HG03558 (cell line): ENCODE measurements at regions not wholly inside any gene's neighbourhood (a gene's known extent, or its start where the extent isn't known, plus 50 kb on each side); places are given as distances from the start of the nearest gene placed in this dataset.

ENCODE experiments used
- ATAC-seq: cut with Tn5 transposase; IDR thresholded peaks from one replicate; pipeline ENCODE4 v1.9.1; 2021; ENCODE audit warnings: moderate number of reproducible peaks; ENCODE audit not compliant: unreplicated experiment; ENCODE audit errors: extremely low read depth

GRCh38 chr1:87754139-87754538, 425.5 kb downstream of the LMO4 start:
- no peak for ATAC-seq

- no peak for ATAC-seq
Observed at GRCh38 chr1:87757676-87758075, 429.0 kb downstream of the LMO4 start.

- ATAC-seq = no peak
Observed at GRCh38 chr1:87759421-87760087, 430.9 kb downstream of the LMO4 start.

- no peak for ATAC-seq
Observed at GRCh38 chr1:87760155-87760554, 431.5 kb downstream of the LMO4 start.

GRCh38 chr1:87760654-87761053, 432.0 kb downstream of the LMO4 start:
- no peak for ATAC-seq

GRCh38 chr1:87763483-87763882, 434.8 kb downstream of the LMO4 start:
- ATAC-seq = no peak

- ATAC-seq = no peak
Observed at GRCh38 chr1:87765057-87765680, 436.5 kb downstream of the LMO4 start.

- no peak for ATAC-seq
Observed at GRCh38 chr1:87765681-87766070, 437.0 kb downstream of the LMO4 start.

GRCh38 chr1:87766737-87767136, 438.1 kb downstream of the LMO4 start:
- ATAC-seq = no peak

- ATAC-seq = no peak
Observed at GRCh38 chr1:87778896-87779295, 450.2 kb downstream of the LMO4 start.

- ATAC-seq = no peak
Observed at GRCh38 chr1:87781554-87781953, 452.9 kb downstream of the LMO4 start.

- ATAC-seq = no peak
Observed at GRCh38 chr1:87783315-87783714, 454.6 kb downstream of the LMO4 start.

- no peak for ATAC-seq
Observed at GRCh38 chr1:87785386-87785785, 456.7 kb downstream of the LMO4 start.

- ATAC-seq = no peak
Observed at GRCh38 chr1:87786229-87786628, 457.5 kb downstream of the LMO4 start.

GRCh38 chr1:87786861-87787545, 458.3 kb downstream of the LMO4 start:
- ATAC-seq = no peak

GRCh38 chr1:87787551-87787950, 458.9 kb downstream of the LMO4 start:
- no peak for ATAC-seq

- ATAC-seq = no peak
Observed at GRCh38 chr1:87790756-87791155, 462.1 kb downstream of the LMO4 start.

- no peak for ATAC-seq
Observed at GRCh38 chr1:87791931-87792740, 463.5 kb downstream of the LMO4 start.

GRCh38 chr1:87794788-87795614, 466.3 kb downstream of the LMO4 start:
- ATAC-seq = no peak
